Mesenchymal stem cell (in vitro differentiated cells and primary cell): ENCODE measurements at regions not wholly inside any gene's neighbourhood (a gene's known extent, or its start where the extent isn't known, plus 50 kb on each side); places are given as distances from the start of the nearest gene placed in this dataset.

Experiments
- DNase-seq: peaks from one replicate; pipeline ENCODE4 v3.0.0-alpha.2; 2013
- H2AFZ ChIP-seq: one replicate; pipeline ENCODE4 v1.6.1; 2013; ENCODE audit warnings: low read depth, mild to moderate bottlenecking, control low read depth, inconsistent platforms, low read length, moderate library complexity
- H2AK5ac ChIP-seq: 2 replicates; pipeline ENCODE4 v1.6.1; 2013; ENCODE audit warnings: low read length, moderate library complexity, mild to moderate bottlenecking, inconsistent platforms; ENCODE audit not compliant: severe bottlenecking
- H2BK120ac ChIP-seq: one replicate; pipeline ENCODE4 v1.6.1; 2013; ENCODE audit warnings: low read depth, mild to moderate bottlenecking, inconsistent platforms, low read length, moderate library complexity
- H2BK12ac ChIP-seq, 2 experiments: one replicate each; pipeline ENCODE4 v1.6.1; 2013; ENCODE audit warnings: inconsistent platforms in 2 of 2, low read length in 2 of 2, mild to moderate bottlenecking in 2 of 2, moderate library complexity in 2 of 2, control low read depth in 1 of 2
- H2BK15ac ChIP-seq: one replicate; pipeline ENCODE4 v1.6.1; 2013; ENCODE audit warnings: mild to moderate bottlenecking, low read depth, inconsistent platforms; ENCODE audit not compliant: poor library complexity, severe bottlenecking
- H2BK5ac ChIP-seq: 2 replicates; pipeline ENCODE4 v1.6.1; 2013; ENCODE audit warnings: low read depth, mild to moderate bottlenecking, low read length, control low read depth, inconsistent platforms; ENCODE audit not compliant: poor library complexity, severe bottlenecking
- H3K14ac ChIP-seq, 2 experiments: one replicate each; pipeline ENCODE4 v1.6.1; 2013; ENCODE audit warnings: inconsistent platforms in 2 of 2, low read length in 2 of 2, control low read depth in 1 of 2, mild to moderate bottlenecking in 1 of 2, moderate library complexity in 1 of 2
- H3K18ac ChIP-seq, 2 experiments: one replicate each; pipeline ENCODE4 v1.6.1; 2013; ENCODE audit warnings: inconsistent platforms in 2 of 2, low read length in 2 of 2, control low read depth in 1 of 2, low read depth in 1 of 2, mild to moderate bottlenecking in 1 of 2
- H3K23ac ChIP-seq, 2 experiments: one replicate each; pipeline ENCODE4 v1.6.1; 2013; ENCODE audit warnings: inconsistent platforms in 2 of 2, low read length in 2 of 2, mild to moderate bottlenecking in 2 of 2, moderate library complexity in 2 of 2, control low read depth in 1 of 2
- H3K27ac ChIP-seq: 2 replicates; pipeline ENCODE4 v1.5.1; 2013; ENCODE audit warnings: mild to moderate bottlenecking, moderate library complexity, low read length, control low read depth, inconsistent platforms; ENCODE audit not compliant: poor library complexity, severe bottlenecking
- H3K27me3 ChIP-seq, 2 experiments: 2 replicates each; pipeline versions ENCODE4 v1.6.1 to v1.7.0; 2013; ENCODE audit warnings: low read length in 2 of 2, mild to moderate bottlenecking in 2 of 2, moderate library complexity in 2 of 2, control low read depth in 1 of 2, inconsistent platforms in 1 of 2; ENCODE audit not compliant: control insufficient read depth in 1 of 2, insufficient read depth in 1 of 2
- H3K36me3 ChIP-seq, 2 experiments: 2 replicates each; pipeline versions ENCODE4 v1.6.1 to v1.7.0; 2013; ENCODE audit warnings: low read length in 2 of 2, control low read depth in 1 of 2, inconsistent platforms in 1 of 2, low read depth in 1 of 2, mild to moderate bottlenecking in 1 of 2; ENCODE audit not compliant: insufficient read depth in 2 of 2, control insufficient read depth in 1 of 2
- H3K4ac ChIP-seq, 2 experiments: one replicate each; pipeline ENCODE4 v1.6.1; 2013; ENCODE audit warnings: inconsistent platforms in 2 of 2, low read length in 2 of 2, mild to moderate bottlenecking in 2 of 2, moderate library complexity in 2 of 2, control low read depth in 1 of 2, low read depth in 1 of 2
- H3K4me1 ChIP-seq: 2 replicates; pipeline ENCODE4 v1.6.1; 2013; ENCODE audit warnings: low read depth, low read length, control low read depth; ENCODE audit not compliant: control insufficient read depth, insufficient read depth
- H3K4me2 ChIP-seq: 2 replicates; pipeline ENCODE4 v1.6.1; 2013; ENCODE audit warnings: low read length, mild to moderate bottlenecking, inconsistent platforms; ENCODE audit not compliant: poor library complexity, severe bottlenecking
- H3K4me3 ChIP-seq, 2 experiments: 2 replicates each; pipeline versions ENCODE4 v1.5.1 to v1.7.0; 2013; ENCODE audit warnings: low read length in 2 of 2, mild to moderate bottlenecking in 2 of 2, control low read depth in 1 of 2, low read depth in 1 of 2; ENCODE audit not compliant: insufficient read depth in 1 of 2
- H3K79me1 ChIP-seq: replicated peaks from 2 replicates; pipeline ENCODE4 v1.6.1; 2013; ENCODE audit warnings: mild to moderate bottlenecking, control low read depth, low read length, inconsistent platforms; ENCODE audit not compliant: poor library complexity, severe bottlenecking
- H3K9ac ChIP-seq: 2 replicates; pipeline ENCODE4 v1.7.0; 2013; ENCODE audit warnings: mild to moderate bottlenecking, low read length, moderate library complexity
- H3K9me3 ChIP-seq: 2 replicates; pipeline ENCODE4 v1.7.0; 2013; ENCODE audit warnings: mild to moderate bottlenecking, low read length; ENCODE audit not compliant: control insufficient read depth
- H4K8ac ChIP-seq: one replicate; pipeline ENCODE4 v1.6.1; 2013; ENCODE audit warnings: inconsistent platforms, mild to moderate bottlenecking, low read length, moderate library complexity
- H4K91ac ChIP-seq: one replicate; pipeline ENCODE4 v1.6.1; 2013; ENCODE audit warnings: mild to moderate bottlenecking, low read length, inconsistent platforms
- whole genome bisulfite sequencing: methylation state at CpG from one replicate; pipeline ENCODE4 v1.1.7; 2013; ENCODE audit warnings: mixed read lengths; 5-methylcytosine and 5-hydroxymethylcytosine counted together

DNA sequence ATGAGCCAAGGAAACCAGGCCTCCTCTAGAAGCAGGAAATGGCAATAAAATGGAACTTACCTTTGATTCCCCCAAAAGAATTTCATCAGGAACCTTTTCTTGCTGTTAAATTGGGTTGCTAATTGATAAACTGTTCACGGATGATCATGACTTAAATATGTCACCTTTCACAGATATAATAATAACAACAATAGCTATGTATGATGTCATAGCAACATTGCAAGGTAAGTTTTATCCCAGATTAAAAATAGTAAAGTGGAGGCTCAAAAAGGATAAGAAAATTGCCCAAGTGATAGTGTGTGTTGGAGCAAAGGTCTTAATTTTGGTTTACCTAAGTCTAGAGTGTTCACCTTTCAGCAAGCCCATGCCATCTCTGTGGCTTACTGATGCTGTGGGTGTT is 357.6 kb upstream of the CELF2 start:
- Histone ChIP-seq H2BK12ac (peak overlapping the region; percentile 59 to 93), H3K36me3 (no peaks in the 10 kb centered on the region), H3K4me3 (no peak overlapping the region), H3K14ac (no peak overlapping the region), H2AFZ (no peak overlapping the region), H3K18ac (peak overlapping the region in 1 of 2 experiments; percentile 70), H3K4me1 (no peaks in the 10 kb centered on the region), H2AK5ac (no peak overlapping the region), H3K4ac (peak overlapping the region in 1 of 2 experiments; percentile 51), H3K9ac (no peak overlapping the region), H3K23ac (no peak overlapping the region), H2BK120ac (peak overlapping the region; percentile 73), H3K4me2 (no peak overlapping the region), H3K27ac (no peak overlapping the region), H2BK15ac (peak overlapping the region; percentile 28), H4K8ac (no peak overlapping the region), H3K79me1 (no peaks in the 10 kb centered on the region), H3K27me3 (no peaks in the 10 kb centered on the region), H3K9me3 (no peaks in the 10 kb centered on the region), H2BK5ac (no peak overlapping the region), H4K91ac (peak overlapping the region; percentile 50)
- no CpG with 5 or more reads among the region's 1 CpG for WGBS
- no peak for DNase-seq

GRCh38 chr10:10661176-10661575 is 356.5 kb upstream of the CELF2 start:
- no peak overlapping the region for H3K14ac ChIP-seq
- no peak overlapping the region for H2BK5ac ChIP-seq
- H2AFZ ChIP-seq = no peak overlapping the region
- H3K4me3 ChIP-seq = no peak overlapping the region
- no peak overlapping the region for H3K23ac ChIP-seq
- no peaks in the 10 kb centered on the region for H3K27me3 ChIP-seq
- no peak overlapping the region for H3K4ac ChIP-seq
- 20% methylated on average over 1 of the region's 4 CpGs for WGBS
- no peak overlapping the region for H2BK15ac ChIP-seq
- no peak overlapping the region for H2BK120ac ChIP-seq
- no peaks in the 10 kb centered on the region for H3K4me1 ChIP-seq
- H3K36me3 ChIP-seq = no peaks in the 10 kb centered on the region
- H3K9me3 ChIP-seq = no peaks in the 10 kb centered on the region
- no peak overlapping the region for H2AK5ac ChIP-seq
- no peak overlapping the region for H2BK12ac ChIP-seq
- no peak overlapping the region for H3K27ac ChIP-seq
- H3K18ac ChIP-seq = no peak overlapping the region
- no peak overlapping the region for H4K8ac ChIP-seq
- H3K4me2 ChIP-seq = no peak overlapping the region
- no peaks in the 10 kb centered on the region for H3K79me1 ChIP-seq
- H3K9ac ChIP-seq = no peak overlapping the region
- DNase-seq = peak; percentile 77
- no peak overlapping the region for H4K91ac ChIP-seq

DNA sequence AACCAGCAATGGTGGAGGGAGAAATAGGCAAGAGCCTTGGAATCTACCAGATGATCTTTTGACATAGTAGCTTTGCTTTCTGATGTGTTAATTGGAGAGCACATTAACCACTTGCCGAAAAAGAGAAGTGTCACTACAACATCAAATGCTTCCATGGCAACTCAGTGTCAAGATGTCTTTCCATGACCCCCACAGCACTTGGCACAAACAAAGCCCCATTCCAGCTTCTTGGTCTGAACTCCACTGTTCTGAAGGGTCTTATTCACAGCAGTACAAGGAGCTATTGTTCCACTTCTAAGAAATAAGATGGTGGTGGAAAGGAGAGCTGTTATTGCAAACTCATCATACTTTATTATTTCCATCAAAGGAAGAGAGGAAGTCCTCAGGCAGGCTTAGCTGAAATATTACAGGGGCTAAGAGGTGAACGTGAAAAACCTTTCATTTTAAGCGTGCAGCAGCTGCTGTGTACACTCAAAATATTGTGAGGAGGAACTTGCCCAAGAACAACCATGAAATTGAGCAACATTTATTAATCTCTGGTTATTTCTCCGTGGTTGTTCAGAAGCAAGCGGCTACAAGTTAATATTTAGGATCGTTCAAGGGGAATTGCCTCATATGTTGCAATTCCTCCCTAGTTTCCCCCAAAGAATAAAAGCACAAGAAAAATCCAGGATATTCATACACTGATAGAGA is 354.8 kb upstream of the CELF2 start:
- WGBS = 95% methylated on average over 6 of the region's 6 CpGs
- no peak overlapping the region for H3K4ac ChIP-seq
- H2BK12ac ChIP-seq = peak overlapping the region in 1 of 2 experiments; percentile 42
- H2BK15ac ChIP-seq = no peak overlapping the region
- no peak overlapping the region for H4K91ac ChIP-seq
- H3K9ac ChIP-seq = peak overlapping the region; percentile 0
- H2AFZ ChIP-seq = no peak overlapping the region
- H2BK5ac ChIP-seq = no peak overlapping the region
- no peak overlapping the region for H3K14ac ChIP-seq
- H2AK5ac ChIP-seq = no peak overlapping the region
- no peaks in the 10 kb centered on the region for H3K9me3 ChIP-seq
- H3K23ac ChIP-seq = no peak overlapping the region
- no peak overlapping the region for H3K4me2 ChIP-seq
- H3K4me1 ChIP-seq = no peaks in the 10 kb centered on the region
- peak overlapping the region; percentile 75 for H2BK120ac ChIP-seq
- no peaks in the 10 kb centered on the region for H3K36me3 ChIP-seq
- DNase-seq = no peak
- H3K27me3 ChIP-seq = no peaks in the 10 kb centered on the region
- no peak overlapping the region for H3K4me3 ChIP-seq
- no peak overlapping the region for H3K27ac ChIP-seq
- H3K18ac ChIP-seq = peak overlapping the region; percentile 50 to 56
- no peaks in the 10 kb centered on the region for H3K79me1 ChIP-seq
- no peak overlapping the region for H4K8ac ChIP-seq

- H3K27me3 ChIP-seq = no peaks in the 10 kb centered on the region
- H2AK5ac ChIP-seq = no peak overlapping the region
- H3K14ac ChIP-seq = no peak overlapping the region
- no peak overlapping the region for H3K4ac ChIP-seq
- no peak overlapping the region for H3K4me2 ChIP-seq
- no peak overlapping the region for H3K23ac ChIP-seq
- H3K18ac ChIP-seq = no peak overlapping the region
- no peaks in the 10 kb centered on the region for H3K9me3 ChIP-seq
- no peak overlapping the region for H2BK15ac ChIP-seq
- no CpG with 5 or more reads among the region's 3 CpGs for WGBS
- no peak overlapping the region for H3K4me3 ChIP-seq
- H2BK12ac ChIP-seq = no peak overlapping the region
- H4K8ac ChIP-seq = no peak overlapping the region
- no peak overlapping the region for H4K91ac ChIP-seq
- H3K27ac ChIP-seq = no peak overlapping the region
- no peak overlapping the region for H2AFZ ChIP-seq
- H3K9ac ChIP-seq = peak overlapping the region; percentile 14
- no peaks in the 10 kb centered on the region for H3K4me1 ChIP-seq
- no peaks in the 10 kb centered on the region for H3K36me3 ChIP-seq
- no peak overlapping the region for H2BK5ac ChIP-seq
- H3K79me1 ChIP-seq = no peaks in the 10 kb centered on the region
- no peak overlapping the region for H2BK120ac ChIP-seq
- DNase-seq = peak; percentile 30
Measured at GRCh38 chr10:10663622-10664021, 354.1 kb upstream of the CELF2 start.
